ENCODE measurements at regions not wholly inside any gene's neighbourhood (a gene's known extent, or its start where the extent isn't known, plus 50 kb on each side); places are given as distances from the start of the nearest gene placed in this dataset.

- TF ChIP-seq CTCF (IDR thresholded peaks at IDR 0.05) (no peak), POLR2A (IDR thresholded peaks at IDR 0.05) (no peak), EP300 (IDR thresholded peaks at IDR 0.05) (no peak)
These were observed 85.0 kb downstream of the CHST1 start for GRCh38 chr11:45580399-45580798.
